NB4 (cell line): ENCODE measurements at regions not wholly inside any gene's neighbourhood (a gene's known extent, or its start where the extent isn't known, plus 50 kb on each side); places are given as distances from the start of the nearest gene placed in this dataset.

Source experiments
- TF ChIP-seq, protein P1 (sequence below): IDR thresholded peaks from one replicate; pipeline ENCODE4 v1.5.1; 2012; ENCODE audit warnings: low read depth, low read length
- TF ChIP-seq, protein P2 (sequence below): IDR thresholded peaks from 2 replicates; pipeline ENCODE4 v1.6.1; 2011; ENCODE audit warnings: low read depth, low read length

DNA sequence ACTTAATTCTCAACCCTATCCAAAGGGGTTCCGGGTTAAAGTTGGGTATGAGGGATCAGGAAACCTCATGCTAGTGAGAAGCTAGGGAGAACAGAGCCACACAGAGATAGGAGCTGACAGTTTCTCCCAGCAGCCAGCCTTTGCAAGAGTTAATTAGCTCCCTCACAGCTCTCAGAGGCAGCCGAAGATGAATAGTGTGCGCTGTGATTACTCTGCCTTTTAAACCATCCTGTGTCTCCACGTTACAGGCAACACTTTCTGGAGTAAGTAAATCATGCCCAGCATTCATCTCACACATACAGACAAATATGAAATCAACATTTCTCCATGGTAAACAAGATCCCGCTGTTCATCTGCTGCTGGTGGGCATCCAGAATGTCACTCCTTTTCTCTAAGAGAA lies 429.6 kb downstream of the INSC start:
- TF ChIP-seq, protein P1, sequence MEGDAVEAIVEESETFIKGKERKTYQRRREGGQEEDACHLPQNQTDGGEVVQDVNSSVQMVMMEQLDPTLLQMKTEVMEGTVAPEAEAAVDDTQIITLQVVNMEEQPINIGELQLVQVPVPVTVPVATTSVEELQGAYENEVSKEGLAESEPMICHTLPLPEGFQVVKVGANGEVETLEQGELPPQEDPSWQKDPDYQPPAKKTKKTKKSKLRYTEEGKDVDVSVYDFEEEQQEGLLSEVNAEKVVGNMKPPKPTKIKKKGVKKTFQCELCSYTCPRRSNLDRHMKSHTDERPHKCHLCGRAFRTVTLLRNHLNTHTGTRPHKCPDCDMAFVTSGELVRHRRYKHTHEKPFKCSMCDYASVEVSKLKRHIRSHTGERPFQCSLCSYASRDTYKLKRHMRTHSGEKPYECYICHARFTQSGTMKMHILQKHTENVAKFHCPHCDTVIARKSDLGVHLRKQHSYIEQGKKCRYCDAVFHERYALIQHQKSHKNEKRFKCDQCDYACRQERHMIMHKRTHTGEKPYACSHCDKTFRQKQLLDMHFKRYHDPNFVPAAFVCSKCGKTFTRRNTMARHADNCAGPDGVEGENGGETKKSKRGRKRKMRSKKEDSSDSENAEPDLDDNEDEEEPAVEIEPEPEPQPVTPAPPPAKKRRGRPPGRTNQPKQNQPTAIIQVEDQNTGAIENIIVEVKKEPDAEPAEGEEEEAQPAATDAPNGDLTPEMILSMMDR = no peak
- TF ChIP-seq, protein P2, sequence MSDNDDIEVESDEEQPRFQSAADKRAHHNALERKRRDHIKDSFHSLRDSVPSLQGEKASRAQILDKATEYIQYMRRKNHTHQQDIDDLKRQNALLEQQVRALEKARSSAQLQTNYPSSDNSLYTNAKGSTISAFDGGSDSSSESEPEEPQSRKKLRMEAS = no peak
